ENCODE measurements at regions not wholly inside any gene's neighbourhood (a gene's known extent, or its start where the extent isn't known, plus 50 kb on each side); places are given as distances from the start of the nearest gene placed in this dataset.

- TF ChIP-seq CTCF (IDR thresholded peaks at IDR 0.05; ENCODE audit: low read length) (no peak), EZH2 (optimal IDR thresholded peaks at IDR 0.05; ENCODE audit: low read depth, low read length) (no peak), EZH2phosphoT487 (IDR thresholded peaks at IDR 0.05; ENCODE audit: low read length) (no peak)
Measured at GRCh38 chr20:11761497-11761896, 156.2 kb upstream of the BTBD3 start.
